ENCODE measurements at regions not wholly inside any gene's neighbourhood (a gene's known extent, or its start where the extent isn't known, plus 50 kb on each side); places are given as distances from the start of the nearest gene placed in this dataset.
"Not testable (repeated sequence)": the region's sequence is repeated elsewhere in the genome, so short reads cannot be mapped to it uniquely, and the experiment has no call there.

DNA sequence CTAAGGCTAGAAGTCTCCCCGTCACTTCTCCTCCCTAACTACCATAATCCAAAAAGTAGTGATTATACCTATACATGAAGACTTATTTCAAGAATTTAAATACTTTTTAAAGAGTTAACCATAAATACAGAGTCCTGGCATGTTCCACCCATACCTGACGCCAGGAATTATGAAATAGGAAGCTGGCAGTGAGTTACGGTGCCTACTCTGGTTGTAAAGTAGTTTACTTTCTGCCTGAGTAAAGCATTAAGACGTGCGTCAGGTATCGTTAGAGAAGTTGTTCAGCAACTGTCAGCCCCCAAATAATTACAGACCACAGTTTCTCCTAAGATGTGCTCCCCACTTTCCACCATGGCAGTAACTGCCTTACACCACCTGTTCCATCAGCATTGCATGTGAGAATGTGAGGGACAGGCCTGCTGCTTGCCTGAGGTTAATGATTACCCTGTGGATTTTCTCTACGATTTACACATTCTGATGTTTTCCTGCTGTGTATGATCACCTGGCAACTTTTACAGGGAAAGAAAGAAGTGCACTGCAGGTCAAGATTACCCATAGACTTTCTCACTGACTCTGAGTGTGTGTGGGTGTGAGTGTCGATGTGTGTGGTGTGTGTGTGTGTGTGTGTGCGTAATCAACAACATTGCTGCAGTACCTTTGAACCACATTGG lies 92.3 kb upstream of the SLC7A11 start:
- H3K4me2 ChIP-seq (ENCODE audit: insufficient read depth, low read length), result no peak overlapping the region
- H3K36me3 ChIP-seq (ENCODE audit: control insufficient read depth in 2 of 2, extremely low read depth in 1 of 2, insufficient read depth in 2 of 2, low read length in 2 of 2), result no peaks in the 10 kb centered on the region
- no peaks in the 10 kb centered on the region for H4K20me1 ChIP-seq (replicated peaks; ENCODE audit: control insufficient read depth, extremely low read depth, insufficient read depth, low read length)
- CTCF ChIA-PET, result interaction anchor here (1.3 kb wide), 1 partner anchor 13 kb away, joined by 3 read pairs; no protein-coding TSS in a partner anchor
- TF ChIP-seq FOS (IDR thresholded peaks at IDR 0.05; ENCODE audit: borderline replicate concordance, insufficient read depth, low read length), result no peak
- TF ChIP-seq JUN (IDR thresholded peaks at IDR 0.05; ENCODE audit: borderline replicate concordance, insufficient read depth, insufficient read length, low read depth), result no peak
- TF ChIP-seq, protein P1, sequence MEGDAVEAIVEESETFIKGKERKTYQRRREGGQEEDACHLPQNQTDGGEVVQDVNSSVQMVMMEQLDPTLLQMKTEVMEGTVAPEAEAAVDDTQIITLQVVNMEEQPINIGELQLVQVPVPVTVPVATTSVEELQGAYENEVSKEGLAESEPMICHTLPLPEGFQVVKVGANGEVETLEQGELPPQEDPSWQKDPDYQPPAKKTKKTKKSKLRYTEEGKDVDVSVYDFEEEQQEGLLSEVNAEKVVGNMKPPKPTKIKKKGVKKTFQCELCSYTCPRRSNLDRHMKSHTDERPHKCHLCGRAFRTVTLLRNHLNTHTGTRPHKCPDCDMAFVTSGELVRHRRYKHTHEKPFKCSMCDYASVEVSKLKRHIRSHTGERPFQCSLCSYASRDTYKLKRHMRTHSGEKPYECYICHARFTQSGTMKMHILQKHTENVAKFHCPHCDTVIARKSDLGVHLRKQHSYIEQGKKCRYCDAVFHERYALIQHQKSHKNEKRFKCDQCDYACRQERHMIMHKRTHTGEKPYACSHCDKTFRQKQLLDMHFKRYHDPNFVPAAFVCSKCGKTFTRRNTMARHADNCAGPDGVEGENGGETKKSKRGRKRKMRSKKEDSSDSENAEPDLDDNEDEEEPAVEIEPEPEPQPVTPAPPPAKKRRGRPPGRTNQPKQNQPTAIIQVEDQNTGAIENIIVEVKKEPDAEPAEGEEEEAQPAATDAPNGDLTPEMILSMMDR (IDR thresholded peaks at IDR 0.05; ENCODE audit: extremely low read depth in 1 of 2, insufficient read depth in 1 of 2, low read depth in 1 of 2, low read length in 2 of 2), result no peak
- TF ChIP-seq, protein P2, sequence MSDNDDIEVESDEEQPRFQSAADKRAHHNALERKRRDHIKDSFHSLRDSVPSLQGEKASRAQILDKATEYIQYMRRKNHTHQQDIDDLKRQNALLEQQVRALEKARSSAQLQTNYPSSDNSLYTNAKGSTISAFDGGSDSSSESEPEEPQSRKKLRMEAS (IDR thresholded peaks at IDR 0.05; ENCODE audit: insufficient read depth, insufficient read length), result no peak
- no peak for TF ChIP-seq EZH2 (IDR thresholded peaks at IDR 0.05; ENCODE audit: borderline replicate concordance, low read depth, low read length, severe bottlenecking)
- TF ChIP-seq GATA2 (IDR thresholded peaks at IDR 0.05; ENCODE audit: insufficient read depth, insufficient read length, low read depth, low read length), result no peak
- no peak for TF ChIP-seq POLR2AphosphoS5 (IDR thresholded peaks at IDR 0.05; ENCODE audit: insufficient read depth, low read depth, low read length)
- no peak for TF ChIP-seq POLR2A (IDR thresholded peaks at IDR 0.05; ENCODE audit: low read depth, low read length)
- dilution Hi-C loops (cut with MboI; ENCODE audit: extremely low pct_ligation_motif_present, low sequenced_read_pairs) (no loop called here), intact Hi-C loops (cut with micrococcal nuclease) (no loop called here)
- H3K79me2 ChIP-seq (ENCODE audit: control insufficient read depth, insufficient read depth, low read length), result no peaks in the 10 kb centered on the region
- no peak overlapping the region for H2AFZ ChIP-seq (ENCODE audit: low read depth, low read length)
- no peak overlapping the region for H3K4me3 ChIP-seq (replicated peaks in 1 of 3; ENCODE audit: insufficient read depth in 1 of 3, low read depth in 1 of 3, low read length in 3 of 3)
- POLR2A ChIA-PET, result no interaction called here
- no peaks in the 10 kb centered on the region for H3K27me3 ChIP-seq (ENCODE audit: control insufficient read depth in 2 of 2, insufficient read depth in 2 of 2, low read length in 2 of 2)
- BruUV-seq (replicated peaks), result no TSS peak
- FAIRE-seq (no peak), DNase-seq (ENCODE audit: low read depth, low spot score) (no peak)
- H3K4me1 ChIP-seq (ENCODE audit: control insufficient read depth, extremely low read depth, insufficient read depth, low read length), result no peaks in the 10 kb centered on the region
- no peaks in the 10 kb centered on the region for H3K9me1 ChIP-seq (replicated peaks; ENCODE audit: control insufficient read depth, extremely low read depth, insufficient read depth, low read length)
- no peak overlapping the region for H3K27ac ChIP-seq (ENCODE audit: insufficient read depth, low read depth, low read length)
- no peaks in the 10 kb centered on the region for H3K9me3 ChIP-seq (replicated peaks; ENCODE audit: control insufficient read depth, insufficient read depth, low read length)
- no peak overlapping the region for H3K9ac ChIP-seq (replicated peaks; ENCODE audit: extremely low read depth, insufficient read depth, low read length)

DNA sequence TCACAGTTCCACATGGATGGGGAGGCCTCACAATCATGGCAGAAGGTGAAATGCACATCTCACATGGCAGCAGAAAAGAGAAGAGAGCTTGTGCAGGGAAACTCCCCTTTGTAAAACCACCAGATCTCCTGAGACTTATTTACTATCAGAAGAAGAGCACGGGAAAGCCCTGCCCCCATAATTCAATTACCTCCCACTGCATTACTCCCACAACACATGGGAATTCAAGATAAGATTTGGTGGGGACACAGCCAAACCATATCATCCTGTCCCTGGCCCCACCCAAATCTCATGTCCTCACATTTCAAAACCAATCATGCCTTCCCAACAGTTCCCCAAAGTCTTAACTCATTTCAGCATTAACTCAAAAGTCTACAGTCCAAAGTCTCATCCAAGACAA lies 90.3 kb upstream of the SLC7A11 start:
- H3K9me3 ChIP-seq (replicated peaks; ENCODE audit: control insufficient read depth, insufficient read depth, low read length); H3K4me3 ChIP-seq (replicated peaks in 1 of 3; ENCODE audit: insufficient read depth in 1 of 3, low read depth in 1 of 3, low read length in 3 of 3); H4K20me1 ChIP-seq (replicated peaks; ENCODE audit: control insufficient read depth, extremely low read depth, insufficient read depth, low read length); intact Hi-C loops (cut with micrococcal nuclease); H3K4me2 ChIP-seq (ENCODE audit: insufficient read depth, low read length); H2AFZ ChIP-seq (ENCODE audit: low read depth, low read length); H3K9ac ChIP-seq (replicated peaks; ENCODE audit: extremely low read depth, insufficient read depth, low read length); FAIRE-seq; POLR2A ChIA-PET; dilution Hi-C loops (cut with MboI; ENCODE audit: extremely low pct_ligation_motif_present, low sequenced_read_pairs); H3K9me1 ChIP-seq (replicated peaks; ENCODE audit: control insufficient read depth, extremely low read depth, insufficient read depth, low read length); H3K27me3 ChIP-seq (ENCODE audit: control insufficient read depth in 2 of 2, insufficient read depth in 2 of 2, low read length in 2 of 2); DNase-seq (ENCODE audit: low read depth, low spot score); H3K79me2 ChIP-seq (ENCODE audit: control insufficient read depth, insufficient read depth, low read length); CTCF ChIA-PET; H3K36me3 ChIP-seq (ENCODE audit: control insufficient read depth in 2 of 2, extremely low read depth in 1 of 2, insufficient read depth in 2 of 2, low read length in 2 of 2); BruUV-seq (replicated peaks); H3K4me1 ChIP-seq (ENCODE audit: control insufficient read depth, extremely low read depth, insufficient read depth, low read length); H3K27ac ChIP-seq (ENCODE audit: insufficient read depth, low read depth, low read length): not testable (repeated sequence)
